HepG2 (cell line): ENCODE measurements at regions not wholly inside any gene's neighbourhood (a gene's known extent, or its start where the extent isn't known, plus 50 kb on each side); places are given as distances from the start of the nearest gene placed in this dataset.

ENCODE experiments used
- ATAC-seq: fragments of 200-7000 bp; cut with Tn5 transposase; 3 replicates; pipeline ENCODE4 v1.9.1; 2020; ENCODE audit warnings: mild to moderate bottlenecking, moderate library complexity
- BruUV-seq: library from RNA; stranded (reverse); fragments of 400-500 nt; replicated peaks from 2 replicates; lab custom pipeline; 2021; lab: Mats Ljungman, UMichigan
- CTCF ChIA-PET: fragments of 300-600 bp; formaldehyde crosslinking; extraction: SDS; loops from one replicate; lab custom pipeline; 2021; ENCODE audit warnings: low total read pairs, inconsistent platforms, low intra/inter-chr PET ratio; lab: Yijun Ruan, JAX
- POLR2A ChIA-PET: fragments of 350-600 bp; sonication (Branson Sonifier 250); formaldehyde crosslinking; loops from one replicate; lab custom pipeline; 2020; ENCODE audit warnings: antibody characterized with exemption, inconsistent platforms; lab: Yijun Ruan, JAX
- DNase-seq: peaks from one replicate; pipeline ENCODE4 v3.0.0-alpha.2; 2015; ENCODE audit warnings: low spot score
- FAIRE-seq: peaks from 3 replicates; lab custom pipeline; 2011; peaks lifted over from hg19 to GRCh38; lab: Jason Lieb, UNC
- H2AFZ ChIP-seq: one replicate; pipeline ENCODE4 v1.6.1; 2011; ENCODE audit warnings: low read length, inconsistent platforms
- H3K27ac ChIP-seq: fragments of 300-600 bp; 3 replicates; pipeline ENCODE4 v1.8.0; 2011; ENCODE audit warnings: mixed run types, mild to moderate bottlenecking, mixed read lengths, low read length, inconsistent platforms; ENCODE audit not compliant: insufficient read depth; ENCODE audit errors: extremely low read length
- H3K27me3 ChIP-seq, 2 experiments: fragments of 200-600 bp in 1 of 2; 2 replicates in 1 of 2; 3 replicates in 1 of 2; pipeline versions ENCODE4 v1.6.0 to v1.8.0; 2011; ENCODE audit warnings: low read length in 2 of 2, mild to moderate bottlenecking in 2 of 2, moderate library complexity in 2 of 2, inconsistent platforms in 1 of 2; ENCODE audit not compliant: insufficient read depth in 2 of 2, control insufficient read depth in 1 of 2
- H3K36me3 ChIP-seq, 2 experiments: fragments of 200-600 bp in 1 of 2; replicated peaks in 1 of 2; 2 replicates in 1 of 2; 3 replicates in 1 of 2; pipeline versions ENCODE4 v1.5.1 to v1.8.0; 2011; ENCODE audit warnings: low read length in 2 of 2, inconsistent platforms in 1 of 2; ENCODE audit not compliant: insufficient read depth in 2 of 2, control insufficient read depth in 1 of 2
- H3K4me1 ChIP-seq: 2 replicates; pipeline ENCODE4 v1.5.1; 2012; ENCODE audit warnings: low read length, inconsistent platforms; ENCODE audit not compliant: insufficient read depth
- H3K4me2 ChIP-seq: 2 replicates; pipeline ENCODE4 v1.6.0; 2011; ENCODE audit warnings: low read depth, low read length, inconsistent platforms
- H3K4me3 ChIP-seq, 3 experiments: fragments of 200-600 bp in 1 of 3; sonication (generic), shearing (Covaris generic) in 1 of 3; replicated peaks in 1 of 3; 2 replicates each; pipeline ENCODE4 v1.5.1; 2011 to 2016; ENCODE audit warnings: low read length in 3 of 3, inconsistent platforms in 2 of 3, low read depth in 2 of 3, mild to moderate bottlenecking in 2 of 3, control low read depth in 1 of 3, mixed read lengths in 1 of 3; ENCODE audit not compliant: insufficient read depth in 1 of 3
- H3K79me2 ChIP-seq: one replicate; pipeline ENCODE4 v1.6.1; 2011; ENCODE audit warnings: low read length, inconsistent platforms; ENCODE audit not compliant: insufficient read depth
- H3K9ac ChIP-seq: 2 replicates; pipeline ENCODE4 v1.6.0; 2011; ENCODE audit warnings: mild to moderate bottlenecking, low read depth, low read length, inconsistent platforms; ENCODE audit not compliant: insufficient read depth
- H3K9me3 ChIP-seq: 2 replicates; pipeline ENCODE4 v1.5.1; 2012; ENCODE audit warnings: mild to moderate bottlenecking, low read length
- H4K20me1 ChIP-seq: 2 replicates; pipeline ENCODE4 v1.6.0; 2011; ENCODE audit warnings: inconsistent platforms, mild to moderate bottlenecking, low read length, moderate library complexity; ENCODE audit not compliant: insufficient read depth
- CREB1 ChIP-seq, 2 experiments: fragments of 450-650 bp in 1 of 2; IDR thresholded peaks; 2 replicates each; pipeline ENCODE4 v1.6.1; 2016 to 2017; ENCODE audit warnings: control low read depth in 1 of 2, mild to moderate bottlenecking in 1 of 2, missing compliant biosample characterization in 1 of 2, missing genetic modification characterization in 1 of 2
- ZMYM3 ChIP-seq: sonication (generic); formaldehyde crosslinking; IDR thresholded peaks from 2 replicates; pipeline ENCODE4 v1.5.1; 2020; ENCODE audit warnings: mild to moderate bottlenecking, missing genetic modification reagents
- ZNF468 ChIP-seq: sonication (generic); formaldehyde crosslinking; IDR thresholded peaks from 2 replicates; pipeline ENCODE4 v1.8.0; 2022; ENCODE audit warnings: mild to moderate bottlenecking, moderate library complexity, missing genetic modification reagents
- ZSCAN12 ChIP-seq: sonication (generic); formaldehyde crosslinking; IDR thresholded peaks from 2 replicates; pipeline ENCODE4 v1.9.0; 2021; ENCODE audit warnings: mild to moderate bottlenecking, missing genetic modification reagents
- WGBS: methylation state at CpG from one replicate; pipeline ENCODE4 v1.1.6; 2017; ENCODE audit warnings: low lambda C conversion rate; 5-methylcytosine and 5-hydroxymethylcytosine counted together
- in situ Hi-C: cut with HindIII; loops from 2 replicates; pipeline ENCODE4 v1.10.0; 2017; ENCODE audit warnings: low pct_unique_long_range_greater_than_20kb; ENCODE audit not compliant: extremely low pct_ligation_motif_present
- intact Hi-C: fragments of 100-400 bp; cut with micrococcal nuclease; formaldehyde crosslinking; loops from one replicate; pipeline ENCODE4 v1.10.0; 2022; ENCODE audit not compliant: unreplicated experiment
- TF ChIP-seq, protein P1 (sequence below): sonication (generic); formaldehyde crosslinking; IDR thresholded peaks from 2 replicates; pipeline ENCODE4 v1.5.0; 2020; ENCODE audit warnings: mild to moderate bottlenecking, missing genetic modification reagents
- TF ChIP-seq, protein P2 (sequence below): sonication (generic); formaldehyde crosslinking; IDR thresholded peaks from 2 replicates; pipeline ENCODE4 v1.8.0; 2022; ENCODE audit warnings: low read depth, missing genetic modification reagents
- TF ChIP-seq, protein P3 (sequence below): sonication (generic); formaldehyde crosslinking; IDR thresholded peaks from 2 replicates; pipeline ENCODE4 v1.4.0; 2020; ENCODE audit warnings: mild to moderate bottlenecking, missing genetic modification reagents
- TF ChIP-seq, protein P4 (sequence below), 2 experiments: sonication (generic) in 1 of 2; formaldehyde crosslinking in 1 of 2; IDR thresholded peaks; 2 replicates each; pipeline versions ENCODE4 v1.5.1 to v1.6.1; 2011 to 2020; ENCODE audit warnings: borderline replicate concordance in 1 of 2, low read depth in 1 of 2, low read length in 1 of 2, mild to moderate bottlenecking in 1 of 2, missing genetic modification reagents in 1 of 2, moderate library complexity in 1 of 2
- TF ChIP-seq, protein P5 (sequence below): sonication (generic); formaldehyde crosslinking; IDR thresholded peaks from 2 replicates; pipeline ENCODE4 v1.5.1; 2020; ENCODE audit warnings: mild to moderate bottlenecking, missing genetic modification reagents
- TF ChIP-seq, protein P6 (sequence below): sonication (generic); formaldehyde crosslinking; IDR thresholded peaks from 2 replicates; pipeline ENCODE4 v1.4.0; 2020; ENCODE audit warnings: missing genetic modification reagents

DNA sequence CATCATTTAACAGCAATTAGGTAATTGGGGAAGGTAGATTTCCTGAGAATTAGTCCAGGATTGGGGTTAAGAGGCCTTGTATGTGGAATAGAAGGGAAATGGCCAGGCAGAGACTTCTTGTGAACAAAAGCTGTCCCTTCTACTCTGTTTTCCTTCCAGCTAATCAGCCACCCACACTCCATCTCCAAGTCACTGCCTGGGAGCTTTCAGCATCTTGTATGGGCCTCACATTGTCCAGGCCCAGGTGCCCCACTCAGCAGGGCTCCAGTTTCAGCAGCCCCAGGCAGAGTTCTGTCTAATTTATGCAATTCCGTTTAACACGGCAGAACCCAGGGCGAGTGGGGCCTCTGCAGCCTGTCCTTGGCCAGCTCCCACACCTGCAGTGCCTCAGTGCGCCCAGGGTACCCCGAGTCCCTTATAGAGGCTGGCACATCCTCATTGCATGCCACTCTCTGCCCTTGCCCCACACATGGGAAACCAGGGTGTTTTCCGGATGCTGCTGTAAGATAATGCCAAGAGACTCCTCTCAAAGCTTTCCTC, 113.0 kb downstream of the EDN3 start (continued):
- TF ChIP-seq, protein P1, sequence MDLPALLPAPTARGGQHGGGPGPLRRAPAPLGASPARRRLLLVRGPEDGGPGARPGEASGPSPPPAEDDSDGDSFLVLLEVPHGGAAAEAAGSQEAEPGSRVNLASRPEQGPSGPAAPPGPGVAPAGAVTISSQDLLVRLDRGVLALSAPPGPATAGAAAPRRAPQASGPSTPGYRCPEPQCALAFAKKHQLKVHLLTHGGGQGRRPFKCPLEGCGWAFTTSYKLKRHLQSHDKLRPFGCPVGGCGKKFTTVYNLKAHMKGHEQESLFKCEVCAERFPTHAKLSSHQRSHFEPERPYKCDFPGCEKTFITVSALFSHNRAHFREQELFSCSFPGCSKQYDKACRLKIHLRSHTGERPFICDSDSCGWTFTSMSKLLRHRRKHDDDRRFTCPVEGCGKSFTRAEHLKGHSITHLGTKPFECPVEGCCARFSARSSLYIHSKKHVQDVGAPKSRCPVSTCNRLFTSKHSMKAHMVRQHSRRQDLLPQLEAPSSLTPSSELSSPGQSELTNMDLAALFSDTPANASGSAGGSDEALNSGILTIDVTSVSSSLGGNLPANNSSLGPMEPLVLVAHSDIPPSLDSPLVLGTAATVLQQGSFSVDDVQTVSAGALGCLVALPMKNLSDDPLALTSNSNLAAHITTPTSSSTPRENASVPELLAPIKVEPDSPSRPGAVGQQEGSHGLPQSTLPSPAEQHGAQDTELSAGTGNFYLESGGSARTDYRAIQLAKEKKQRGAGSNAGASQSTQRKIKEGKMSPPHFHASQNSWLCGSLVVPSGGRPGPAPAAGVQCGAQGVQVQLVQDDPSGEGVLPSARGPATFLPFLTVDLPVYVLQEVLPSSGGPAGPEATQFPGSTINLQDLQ (CRISPR knock-in tag) = no peak
- no peak for TF ChIP-seq ZMYM3 (CRISPR knock-in tag)
- TF ChIP-seq, protein P2, sequence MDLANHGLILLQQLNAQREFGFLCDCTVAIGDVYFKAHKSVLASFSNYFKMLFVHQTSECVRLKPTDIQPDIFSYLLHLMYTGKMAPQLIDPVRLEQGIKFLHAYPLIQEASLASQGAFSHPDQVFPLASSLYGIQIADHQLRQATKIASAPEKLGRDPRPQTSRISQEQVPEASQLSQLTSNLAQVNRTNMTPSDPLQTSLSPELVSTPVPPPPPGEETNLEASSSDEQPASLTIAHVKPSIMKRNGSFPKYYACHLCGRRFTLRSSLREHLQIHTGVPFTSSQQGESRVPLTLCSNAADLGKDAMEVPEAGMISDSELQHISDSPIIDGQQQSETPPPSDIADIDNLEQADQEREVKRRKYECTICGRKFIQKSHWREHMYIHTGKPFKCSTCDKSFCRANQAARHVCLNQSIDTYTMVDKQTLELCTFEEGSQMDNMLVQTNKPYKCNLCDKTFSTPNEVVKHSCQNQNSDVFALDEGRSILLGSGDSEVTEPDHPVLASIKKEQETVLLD = no peak
- TF ChIP-seq ZNF468 (CRISPR knock-in tag) = no peak

DNA sequence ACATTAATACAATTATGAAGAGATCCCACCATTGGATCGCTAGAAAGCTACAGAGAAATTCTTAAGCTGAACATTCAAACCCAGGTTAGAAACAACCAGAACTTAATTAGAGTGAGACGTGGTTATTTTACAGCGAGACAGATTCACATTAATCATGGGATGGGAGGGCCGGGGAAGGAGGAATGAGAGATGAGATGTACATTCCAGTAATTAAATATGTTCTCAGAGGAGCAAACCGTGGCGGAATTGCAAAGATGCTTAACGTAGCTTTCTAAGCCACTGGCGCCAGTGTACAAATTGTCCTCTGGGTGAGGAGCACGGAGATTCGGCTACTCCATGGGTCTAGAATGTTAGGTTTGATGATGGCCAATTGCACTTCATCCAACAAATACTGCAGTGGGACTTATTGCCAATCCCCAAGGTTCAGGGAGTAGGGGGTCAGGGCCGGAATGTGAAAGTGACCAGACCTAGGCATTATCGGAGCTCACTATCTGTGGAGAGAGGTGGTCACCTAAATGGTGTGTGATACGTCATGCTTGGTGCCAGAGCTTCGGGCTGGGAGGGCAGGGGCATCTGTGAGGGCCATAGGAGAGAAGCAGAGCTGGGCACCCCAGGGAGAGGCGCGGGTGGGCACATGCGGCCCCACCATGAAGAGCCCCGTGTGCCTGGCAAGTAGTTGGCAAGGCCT, 114.7 kb downstream of the EDN3 start:
- FAIRE-seq (no peak), ATAC-seq (no peak), DNase-seq (no peak)
- no peak overlapping the region for H2AFZ ChIP-seq
- H3K36me3 ChIP-seq = no peaks in the 10 kb centered on the region
- no peak overlapping the region for H3K27ac ChIP-seq
- H3K9me3 ChIP-seq = no peaks in the 10 kb centered on the region
- BruUV-seq = no TSS peak
- no peaks in the 10 kb centered on the region for H4K20me1 ChIP-seq
- 21% methylated on average over 18 of the region's 18 CpGs for WGBS
- ChIA-PET CTCF (no interaction called here), POLR2A (no interaction called here)
- intact Hi-C loops = no loop called here
- H3K79me2 ChIP-seq = no peaks in the 10 kb centered on the region
- peaks cover 17 to 75% of the 10 kb centered on the region in 2 experiments for H3K27me3 ChIP-seq
- no peak overlapping the region for H3K4me3 ChIP-seq
- no peak overlapping the region for H3K4me2 ChIP-seq
- H3K9ac ChIP-seq = no peak overlapping the region
- no peaks in the 10 kb centered on the region for H3K4me1 ChIP-seq
- in situ Hi-C loops = no loop called here
- TF ChIP-seq CREB1 (IDR thresholded peaks at IDR 0.05) (peak; percentile 55), CREB1 (CRISPR knock-in tag; IDR thresholded peaks at IDR 0.05) (no peak), ZSCAN12 (CRISPR knock-in tag) (no peak)
- TF ChIP-seq, protein P3, sequence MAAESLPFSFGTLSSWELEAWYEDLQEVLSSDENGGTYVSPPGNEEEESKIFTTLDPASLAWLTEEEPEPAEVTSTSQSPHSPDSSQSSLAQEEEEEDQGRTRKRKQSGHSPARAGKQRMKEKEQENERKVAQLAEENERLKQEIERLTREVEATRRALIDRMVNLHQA (CRISPR knock-in tag) = no peak
- TF ChIP-seq, protein P4, sequence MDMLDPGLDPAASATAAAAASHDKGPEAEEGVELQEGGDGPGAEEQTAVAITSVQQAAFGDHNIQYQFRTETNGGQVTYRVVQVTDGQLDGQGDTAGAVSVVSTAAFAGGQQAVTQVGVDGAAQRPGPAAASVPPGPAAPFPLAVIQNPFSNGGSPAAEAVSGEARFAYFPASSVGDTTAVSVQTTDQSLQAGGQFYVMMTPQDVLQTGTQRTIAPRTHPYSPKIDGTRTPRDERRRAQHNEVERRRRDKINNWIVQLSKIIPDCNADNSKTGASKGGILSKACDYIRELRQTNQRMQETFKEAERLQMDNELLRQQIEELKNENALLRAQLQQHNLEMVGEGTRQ (IDR thresholded peaks at IDR 0.05; ENCODE audit: low read depth, low read length) = no peak
- TF ChIP-seq, protein P4 (CRISPR knock-in tag; IDR thresholded peaks at IDR 0.05; ENCODE audit: borderline replicate concordance) = no peak
- TF ChIP-seq, protein P5, sequence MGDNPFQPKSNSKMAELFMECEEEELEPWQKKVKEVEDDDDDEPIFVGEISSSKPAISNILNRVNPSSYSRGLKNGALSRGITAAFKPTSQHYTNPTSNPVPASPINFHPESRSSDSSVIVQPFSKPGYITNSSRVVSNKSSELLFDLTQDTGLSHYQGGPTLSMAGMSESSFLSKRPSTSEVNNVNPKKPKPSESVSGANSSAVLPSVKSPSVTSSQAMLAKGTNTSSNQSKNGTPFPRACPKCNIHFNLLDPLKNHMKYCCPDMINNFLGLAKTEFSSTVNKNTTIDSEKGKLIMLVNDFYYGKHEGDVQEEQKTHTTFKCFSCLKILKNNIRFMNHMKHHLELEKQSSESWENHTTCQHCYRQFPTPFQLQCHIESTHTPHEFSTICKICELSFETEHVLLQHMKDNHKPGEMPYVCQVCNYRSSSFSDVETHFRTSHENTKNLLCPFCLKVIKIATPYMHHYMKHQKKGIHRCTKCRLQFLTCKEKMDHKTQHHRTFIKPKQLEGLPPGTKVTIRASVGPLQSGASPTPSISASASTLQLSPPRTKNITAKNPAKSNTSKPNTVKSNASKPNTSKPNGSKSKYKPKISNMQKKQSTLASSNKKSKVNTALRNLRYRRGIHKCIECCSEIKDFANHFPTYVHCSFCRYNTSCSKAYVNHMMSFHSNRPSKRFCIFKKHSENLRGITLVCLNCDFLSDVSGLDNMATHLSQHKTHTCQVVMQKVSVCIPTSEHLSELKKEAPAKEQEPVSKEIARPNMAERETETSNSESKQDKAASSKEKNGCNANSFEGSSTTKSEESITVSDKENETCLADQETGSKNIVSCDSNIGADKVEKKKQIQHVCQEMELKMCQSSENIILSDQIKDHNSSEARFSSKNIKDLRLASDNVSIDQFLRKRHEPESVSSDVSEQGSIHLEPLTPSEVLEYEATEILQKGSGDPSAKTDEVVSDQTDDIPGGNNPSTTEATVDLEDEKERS (CRISPR knock-in tag) = no peak
- TF ChIP-seq, protein P6, sequence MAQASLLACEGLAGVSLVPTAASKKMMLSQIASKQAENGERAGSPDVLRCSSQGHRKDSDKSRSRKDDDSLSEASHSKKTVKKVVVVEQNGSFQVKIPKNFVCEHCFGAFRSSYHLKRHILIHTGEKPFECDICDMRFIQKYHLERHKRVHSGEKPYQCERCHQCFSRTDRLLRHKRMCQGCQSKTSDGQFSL (CRISPR knock-in tag) = no peak
